ENCODE measurements at regions not wholly inside any gene's neighbourhood (a gene's known extent, or its start where the extent isn't known, plus 50 kb on each side); places are given as distances from the start of the nearest gene placed in this dataset.

DNA sequence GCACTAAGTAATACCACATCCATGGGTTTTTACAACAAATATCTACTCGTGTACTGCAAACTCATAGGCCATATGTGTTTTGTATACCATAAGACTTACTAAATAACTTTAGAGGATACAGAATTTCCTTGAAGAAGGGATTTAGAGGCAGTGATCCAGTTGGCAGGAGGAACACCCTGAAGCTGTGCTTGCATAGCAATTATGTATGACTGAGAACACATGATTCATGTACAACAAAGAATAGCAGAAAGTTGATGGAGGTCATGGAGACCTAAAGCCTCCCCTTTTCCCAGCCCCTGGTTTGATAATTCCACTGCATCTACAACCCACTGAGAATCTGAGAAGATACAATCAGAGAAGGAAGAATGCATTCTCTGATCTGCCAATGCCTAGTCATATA is 83.8 kb upstream of the PMFBP1 start:
- DNase-seq (ENCODE audit: low read depth in 1 of 2, low spot score in 1 of 2), result no peak
- Histone ChIP-seq H3K27me3 (ENCODE audit: insufficient read depth, poor library complexity, severe bottlenecking) (no peaks in the 10 kb centered on the region), H3K4me3 (replicated peaks; ENCODE audit: insufficient read depth, low read length) (no peak overlapping the region), H3K27ac (replicated peaks) (no peak overlapping the region)
- TF ChIP-seq, protein P1, sequence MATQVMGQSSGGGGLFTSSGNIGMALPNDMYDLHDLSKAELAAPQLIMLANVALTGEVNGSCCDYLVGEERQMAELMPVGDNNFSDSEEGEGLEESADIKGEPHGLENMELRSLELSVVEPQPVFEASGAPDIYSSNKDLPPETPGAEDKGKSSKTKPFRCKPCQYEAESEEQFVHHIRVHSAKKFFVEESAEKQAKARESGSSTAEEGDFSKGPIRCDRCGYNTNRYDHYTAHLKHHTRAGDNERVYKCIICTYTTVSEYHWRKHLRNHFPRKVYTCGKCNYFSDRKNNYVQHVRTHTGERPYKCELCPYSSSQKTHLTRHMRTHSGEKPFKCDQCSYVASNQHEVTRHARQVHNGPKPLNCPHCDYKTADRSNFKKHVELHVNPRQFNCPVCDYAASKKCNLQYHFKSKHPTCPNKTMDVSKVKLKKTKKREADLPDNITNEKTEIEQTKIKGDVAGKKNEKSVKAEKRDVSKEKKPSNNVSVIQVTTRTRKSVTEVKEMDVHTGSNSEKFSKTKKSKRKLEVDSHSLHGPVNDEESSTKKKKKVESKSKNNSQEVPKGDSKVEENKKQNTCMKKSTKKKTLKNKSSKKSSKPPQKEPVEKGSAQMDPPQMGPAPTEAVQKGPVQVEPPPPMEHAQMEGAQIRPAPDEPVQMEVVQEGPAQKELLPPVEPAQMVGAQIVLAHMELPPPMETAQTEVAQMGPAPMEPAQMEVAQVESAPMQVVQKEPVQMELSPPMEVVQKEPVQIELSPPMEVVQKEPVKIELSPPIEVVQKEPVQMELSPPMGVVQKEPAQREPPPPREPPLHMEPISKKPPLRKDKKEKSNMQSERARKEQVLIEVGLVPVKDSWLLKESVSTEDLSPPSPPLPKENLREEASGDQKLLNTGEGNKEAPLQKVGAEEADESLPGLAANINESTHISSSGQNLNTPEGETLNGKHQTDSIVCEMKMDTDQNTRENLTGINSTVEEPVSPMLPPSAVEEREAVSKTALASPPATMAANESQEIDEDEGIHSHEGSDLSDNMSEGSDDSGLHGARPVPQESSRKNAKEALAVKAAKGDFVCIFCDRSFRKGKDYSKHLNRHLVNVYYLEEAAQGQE (IDR thresholded peaks at IDR 0.05; ENCODE audit: insufficient replicate concordance, low read depth), result no peak
- TF ChIP-seq GABPA (IDR thresholded peaks at IDR 0.05; ENCODE audit: low read depth), result no peak

- Histone ChIP-seq H3K4me3 (replicated peaks; ENCODE audit: insufficient read depth, low read length) (no peak overlapping the region), H3K27ac (replicated peaks) (no peak overlapping the region), H3K27me3 (ENCODE audit: insufficient read depth, poor library complexity, severe bottlenecking) (no peaks in the 10 kb centered on the region)
- DNase-seq (ENCODE audit: low read depth in 1 of 2, low spot score in 1 of 2), result no peak
- TF ChIP-seq GABPA (IDR thresholded peaks at IDR 0.05; ENCODE audit: low read depth), result no peak
- TF ChIP-seq, protein P2, sequence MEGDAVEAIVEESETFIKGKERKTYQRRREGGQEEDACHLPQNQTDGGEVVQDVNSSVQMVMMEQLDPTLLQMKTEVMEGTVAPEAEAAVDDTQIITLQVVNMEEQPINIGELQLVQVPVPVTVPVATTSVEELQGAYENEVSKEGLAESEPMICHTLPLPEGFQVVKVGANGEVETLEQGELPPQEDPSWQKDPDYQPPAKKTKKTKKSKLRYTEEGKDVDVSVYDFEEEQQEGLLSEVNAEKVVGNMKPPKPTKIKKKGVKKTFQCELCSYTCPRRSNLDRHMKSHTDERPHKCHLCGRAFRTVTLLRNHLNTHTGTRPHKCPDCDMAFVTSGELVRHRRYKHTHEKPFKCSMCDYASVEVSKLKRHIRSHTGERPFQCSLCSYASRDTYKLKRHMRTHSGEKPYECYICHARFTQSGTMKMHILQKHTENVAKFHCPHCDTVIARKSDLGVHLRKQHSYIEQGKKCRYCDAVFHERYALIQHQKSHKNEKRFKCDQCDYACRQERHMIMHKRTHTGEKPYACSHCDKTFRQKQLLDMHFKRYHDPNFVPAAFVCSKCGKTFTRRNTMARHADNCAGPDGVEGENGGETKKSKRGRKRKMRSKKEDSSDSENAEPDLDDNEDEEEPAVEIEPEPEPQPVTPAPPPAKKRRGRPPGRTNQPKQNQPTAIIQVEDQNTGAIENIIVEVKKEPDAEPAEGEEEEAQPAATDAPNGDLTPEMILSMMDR (IDR thresholded peaks at IDR 0.05; ENCODE audit: insufficient read depth, low read length), result no peak
- no peak for TF ChIP-seq POLR2AphosphoS5 (IDR thresholded peaks at IDR 0.05; ENCODE audit: low read depth)
- TF ChIP-seq, protein P1 (IDR thresholded peaks at IDR 0.05; ENCODE audit: insufficient replicate concordance, low read depth), result no peak
- TF ChIP-seq SPI1 (IDR thresholded peaks at IDR 0.05; ENCODE audit: borderline replicate concordance, low read depth), result no peak
Measured at GRCh38 chr16:72247821-72248253, 75.9 kb upstream of the PMFBP1 start.

DNA sequence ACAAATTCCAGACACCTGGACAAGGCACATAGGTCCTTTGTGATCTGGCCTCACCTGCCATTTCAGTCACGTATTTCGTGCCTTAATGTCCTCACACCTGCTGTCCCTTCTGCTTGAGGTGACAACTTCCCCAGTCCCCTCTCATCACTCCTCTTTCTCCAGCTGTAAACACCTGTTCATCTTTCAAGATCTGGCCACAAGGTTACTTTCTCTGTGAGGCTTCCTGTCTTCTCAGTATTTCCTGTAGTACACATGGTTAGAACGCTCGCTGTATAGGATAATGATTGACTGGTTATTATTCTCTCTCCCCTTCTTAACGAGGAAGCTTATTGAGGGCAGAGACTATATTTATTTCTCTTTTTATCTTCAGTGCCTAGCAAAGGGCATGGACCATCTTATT is 74.5 kb upstream of the PMFBP1 start:
- Histone ChIP-seq H3K4me3 (replicated peaks; ENCODE audit: insufficient read depth, low read length) (no peak overlapping the region), H3K27me3 (ENCODE audit: insufficient read depth, poor library complexity, severe bottlenecking) (no peaks in the 10 kb centered on the region), H3K27ac (replicated peaks) (no peak overlapping the region)
- TF ChIP-seq POLR2AphosphoS5 (IDR thresholded peaks at IDR 0.05; ENCODE audit: low read depth) (no peak), SPI1 (IDR thresholded peaks at IDR 0.05; ENCODE audit: borderline replicate concordance, low read depth) (no peak), GABPA (IDR thresholded peaks at IDR 0.05; ENCODE audit: low read depth) (no peak)
- TF ChIP-seq, protein P2 (IDR thresholded peaks at IDR 0.05; ENCODE audit: insufficient read depth, low read length), result no peak
- TF ChIP-seq, protein P1 (IDR thresholded peaks at IDR 0.05; ENCODE audit: insufficient replicate concordance, low read depth), result no peak
- no peak for DNase-seq (ENCODE audit: low read depth in 1 of 2, low spot score in 1 of 2)

DNA sequence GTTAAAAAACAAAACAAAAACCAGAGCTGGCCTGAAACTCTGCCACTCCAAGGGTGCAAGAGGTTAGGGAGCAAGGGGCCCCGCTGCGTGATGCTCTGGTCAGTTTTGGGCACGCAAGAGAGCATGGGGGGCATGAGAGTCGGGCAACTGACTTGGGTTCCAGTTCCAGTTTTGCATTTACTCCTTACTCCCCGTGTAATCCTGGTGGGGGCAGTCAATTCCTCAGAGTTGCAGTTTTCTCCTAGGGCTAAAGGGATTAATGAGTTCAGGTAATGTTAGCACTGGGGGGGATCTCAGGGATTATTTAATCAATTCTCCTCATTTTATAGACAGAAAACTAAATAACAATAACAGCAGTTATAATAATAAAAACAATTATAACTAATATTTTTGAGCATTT is 72.9 kb upstream of the PMFBP1 start:
- DNase-seq (ENCODE audit: low read depth in 1 of 2, low spot score in 1 of 2), result no peak
- TF ChIP-seq GABPA (IDR thresholded peaks at IDR 0.05; ENCODE audit: low read depth), result no peak
- no peak for TF ChIP-seq POLR2AphosphoS5 (IDR thresholded peaks at IDR 0.05; ENCODE audit: low read depth)
- no peak for TF ChIP-seq SPI1 (IDR thresholded peaks at IDR 0.05; ENCODE audit: borderline replicate concordance, low read depth)
- TF ChIP-seq, protein P1 (IDR thresholded peaks at IDR 0.05; ENCODE audit: insufficient replicate concordance, low read depth), result no peak
- TF ChIP-seq, protein P2 (IDR thresholded peaks at IDR 0.05; ENCODE audit: insufficient read depth, low read length), result no peak
- Histone ChIP-seq H3K27me3 (ENCODE audit: insufficient read depth, poor library complexity, severe bottlenecking) (no peaks in the 10 kb centered on the region), H3K27ac (replicated peaks) (no peak overlapping the region), H3K4me3 (replicated peaks; ENCODE audit: insufficient read depth, low read length) (no peak overlapping the region)

All from HL-60 (cell line).